ENCODE measurements at regions not wholly inside any gene's neighbourhood (a gene's known extent, or its start where the extent isn't known, plus 50 kb on each side); places are given as distances from the start of the nearest gene placed in this dataset.

DNA sequence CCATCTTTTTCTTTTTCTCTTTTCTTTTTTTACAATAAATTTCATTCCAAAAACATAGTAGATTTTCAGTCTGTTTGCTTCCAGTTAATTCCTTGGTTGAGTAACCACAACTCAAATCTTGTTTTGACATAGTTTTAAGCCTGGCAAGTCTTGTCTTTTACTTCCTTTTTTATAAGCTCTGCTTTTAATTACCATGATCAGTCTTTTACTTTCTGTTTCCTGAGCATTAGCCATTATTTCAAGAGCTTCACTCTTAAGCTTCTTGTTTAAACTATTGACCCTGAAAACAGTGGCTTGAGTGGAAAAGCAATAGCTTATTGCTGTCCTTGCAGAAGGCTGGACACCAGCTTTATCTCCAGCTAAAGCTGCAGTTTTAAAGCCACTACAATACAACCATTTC lies 1363.3 kb downstream of the MAT2B start:
- CTCF ChIA-PET = no interaction called here
- peaks cover 3% of the 10 kb centered on the region for H3K9me3 Mint-ChIP-seq
- no peaks in the 10 kb centered on the region for H3K27me3 Mint-ChIP-seq (ENCODE audit: low read depth)
- H3K4me1 Mint-ChIP-seq = no peaks in the 10 kb centered on the region
- DNase-seq (ENCODE audit: low spot score) (no peak), ATAC-seq (no peak)
- POLR2A ChIA-PET = no interaction called here
- no peak overlapping the region for H3K4me3 Mint-ChIP-seq
- no peak overlapping the region for H3K27ac Mint-ChIP-seq
- H3K36me3 Mint-ChIP-seq = no peaks in the 10 kb centered on the region
- TF ChIP-seq ZNF263 (CRISPR knock-in tag; IDR thresholded peaks at IDR 0.05; ENCODE audit: low read depth) (no peak), FOXJ3 (CRISPR knock-in tag; IDR thresholded peaks at IDR 0.05; ENCODE audit: borderline replicate concordance) (no peak), ZNF232 (CRISPR knock-in tag; IDR thresholded peaks at IDR 0.05) (no peak), ETV6 (CRISPR knock-in tag; IDR thresholded peaks at IDR 0.05) (no peak)

DNA sequence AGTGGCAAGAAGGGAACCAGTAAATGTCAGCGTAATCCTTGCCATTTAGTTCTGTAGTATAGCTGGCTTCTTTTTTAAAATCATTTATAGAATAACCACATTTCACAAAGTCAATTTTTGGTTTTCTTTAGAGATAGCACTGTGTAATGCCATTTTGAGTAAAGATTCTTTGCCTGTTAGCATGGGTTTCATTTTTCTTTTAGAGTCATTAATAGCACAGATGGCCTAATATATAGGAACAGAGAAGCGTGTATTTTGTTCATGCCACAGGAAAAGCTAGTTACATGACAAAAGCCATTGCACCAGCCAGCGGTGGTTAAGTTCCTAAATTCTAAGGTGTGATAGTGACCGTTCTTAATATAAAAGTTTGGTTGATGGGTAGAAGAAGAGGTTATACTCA lies 1363.9 kb downstream of the MAT2B start:
- Mint-ChIP-seq H3K4me1 (no peaks in the 10 kb centered on the region), H3K4me3 (no peak overlapping the region), H3K27ac (no peak overlapping the region), H3K9me3 (peaks cover 8% of the 10 kb centered on the region), H3K36me3 (peaks cover 4% of the 10 kb centered on the region; the same call in 1 of the 2 replicates), H3K27me3 (ENCODE audit: low read depth) (no peaks in the 10 kb centered on the region)
- DNase-seq (ENCODE audit: low spot score) (no peak), ATAC-seq (no peak)
- POLR2A ChIA-PET = no interaction called here
- CTCF ChIA-PET = no interaction called here
- TF ChIP-seq ZNF317 (CRISPR knock-in tag; IDR thresholded peaks at IDR 0.05; ENCODE audit: borderline replicate concordance, low read depth) (no peak), PRRX2 (CRISPR knock-in tag; IDR thresholded peaks at IDR 0.05) (no peak), NR1H2 (CRISPR knock-in tag; IDR thresholded peaks at IDR 0.05) (no peak), SP1 (CRISPR knock-in tag; conservative IDR thresholded peaks at IDR 0.05) (no peak)
- TF ChIP-seq, protein P1, sequence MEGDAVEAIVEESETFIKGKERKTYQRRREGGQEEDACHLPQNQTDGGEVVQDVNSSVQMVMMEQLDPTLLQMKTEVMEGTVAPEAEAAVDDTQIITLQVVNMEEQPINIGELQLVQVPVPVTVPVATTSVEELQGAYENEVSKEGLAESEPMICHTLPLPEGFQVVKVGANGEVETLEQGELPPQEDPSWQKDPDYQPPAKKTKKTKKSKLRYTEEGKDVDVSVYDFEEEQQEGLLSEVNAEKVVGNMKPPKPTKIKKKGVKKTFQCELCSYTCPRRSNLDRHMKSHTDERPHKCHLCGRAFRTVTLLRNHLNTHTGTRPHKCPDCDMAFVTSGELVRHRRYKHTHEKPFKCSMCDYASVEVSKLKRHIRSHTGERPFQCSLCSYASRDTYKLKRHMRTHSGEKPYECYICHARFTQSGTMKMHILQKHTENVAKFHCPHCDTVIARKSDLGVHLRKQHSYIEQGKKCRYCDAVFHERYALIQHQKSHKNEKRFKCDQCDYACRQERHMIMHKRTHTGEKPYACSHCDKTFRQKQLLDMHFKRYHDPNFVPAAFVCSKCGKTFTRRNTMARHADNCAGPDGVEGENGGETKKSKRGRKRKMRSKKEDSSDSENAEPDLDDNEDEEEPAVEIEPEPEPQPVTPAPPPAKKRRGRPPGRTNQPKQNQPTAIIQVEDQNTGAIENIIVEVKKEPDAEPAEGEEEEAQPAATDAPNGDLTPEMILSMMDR (IDR thresholded peaks at IDR 0.05) = no peak

DNA sequence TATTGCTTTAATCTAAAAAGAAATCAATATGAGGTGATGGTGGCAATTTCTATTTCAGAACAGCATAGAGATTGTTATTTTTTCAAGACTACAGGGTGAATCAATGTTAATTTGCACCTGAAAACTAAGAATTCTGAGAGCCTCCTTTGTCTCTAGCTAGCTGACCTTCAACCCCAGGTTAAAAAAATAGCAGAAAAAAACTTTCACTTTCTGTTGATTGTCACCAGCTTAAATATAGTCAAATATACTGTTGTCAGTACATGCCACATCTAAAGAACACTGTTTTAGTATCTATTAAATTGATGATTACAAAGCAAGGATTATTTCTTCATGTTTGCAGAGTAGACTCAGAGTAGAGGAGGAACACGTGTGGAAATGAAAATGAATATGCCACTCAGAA lies 1371.4 kb downstream of the MAT2B start:
- Mint-ChIP-seq H3K4me3 (no peak overlapping the region), H3K9me3 (peaks cover 33% of the 10 kb centered on the region), H3K27ac (no peak overlapping the region), H3K27me3 (ENCODE audit: low read depth) (no peaks in the 10 kb centered on the region), H3K4me1 (peaks cover 4% of the 10 kb centered on the region), H3K36me3 (peaks cover 20% of the 10 kb centered on the region)
- ChIA-PET POLR2A (no interaction called here), CTCF (no interaction called here)
- DNase-seq (ENCODE audit: low spot score) = no peak
- no peak for ATAC-seq
- TF ChIP-seq, protein P2, sequence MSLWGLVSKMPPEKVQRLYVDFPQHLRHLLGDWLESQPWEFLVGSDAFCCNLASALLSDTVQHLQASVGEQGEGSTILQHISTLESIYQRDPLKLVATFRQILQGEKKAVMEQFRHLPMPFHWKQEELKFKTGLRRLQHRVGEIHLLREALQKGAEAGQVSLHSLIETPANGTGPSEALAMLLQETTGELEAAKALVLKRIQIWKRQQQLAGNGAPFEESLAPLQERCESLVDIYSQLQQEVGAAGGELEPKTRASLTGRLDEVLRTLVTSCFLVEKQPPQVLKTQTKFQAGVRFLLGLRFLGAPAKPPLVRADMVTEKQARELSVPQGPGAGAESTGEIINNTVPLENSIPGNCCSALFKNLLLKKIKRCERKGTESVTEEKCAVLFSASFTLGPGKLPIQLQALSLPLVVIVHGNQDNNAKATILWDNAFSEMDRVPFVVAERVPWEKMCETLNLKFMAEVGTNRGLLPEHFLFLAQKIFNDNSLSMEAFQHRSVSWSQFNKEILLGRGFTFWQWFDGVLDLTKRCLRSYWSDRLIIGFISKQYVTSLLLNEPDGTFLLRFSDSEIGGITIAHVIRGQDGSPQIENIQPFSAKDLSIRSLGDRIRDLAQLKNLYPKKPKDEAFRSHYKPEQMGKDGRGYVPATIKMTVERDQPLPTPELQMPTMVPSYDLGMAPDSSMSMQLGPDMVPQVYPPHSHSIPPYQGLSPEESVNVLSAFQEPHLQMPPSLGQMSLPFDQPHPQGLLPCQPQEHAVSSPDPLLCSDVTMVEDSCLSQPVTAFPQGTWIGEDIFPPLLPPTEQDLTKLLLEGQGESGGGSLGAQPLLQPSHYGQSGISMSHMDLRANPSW (CRISPR knock-in tag; conservative IDR thresholded peaks at IDR 0.05; ENCODE audit: low read depth) = no peak
- no peak for TF ChIP-seq CBFB (CRISPR knock-in tag; IDR thresholded peaks at IDR 0.05; ENCODE audit: low read depth)
- no peak for TF ChIP-seq ZNF232 (CRISPR knock-in tag; IDR thresholded peaks at IDR 0.05)
- TF ChIP-seq, protein P3, sequence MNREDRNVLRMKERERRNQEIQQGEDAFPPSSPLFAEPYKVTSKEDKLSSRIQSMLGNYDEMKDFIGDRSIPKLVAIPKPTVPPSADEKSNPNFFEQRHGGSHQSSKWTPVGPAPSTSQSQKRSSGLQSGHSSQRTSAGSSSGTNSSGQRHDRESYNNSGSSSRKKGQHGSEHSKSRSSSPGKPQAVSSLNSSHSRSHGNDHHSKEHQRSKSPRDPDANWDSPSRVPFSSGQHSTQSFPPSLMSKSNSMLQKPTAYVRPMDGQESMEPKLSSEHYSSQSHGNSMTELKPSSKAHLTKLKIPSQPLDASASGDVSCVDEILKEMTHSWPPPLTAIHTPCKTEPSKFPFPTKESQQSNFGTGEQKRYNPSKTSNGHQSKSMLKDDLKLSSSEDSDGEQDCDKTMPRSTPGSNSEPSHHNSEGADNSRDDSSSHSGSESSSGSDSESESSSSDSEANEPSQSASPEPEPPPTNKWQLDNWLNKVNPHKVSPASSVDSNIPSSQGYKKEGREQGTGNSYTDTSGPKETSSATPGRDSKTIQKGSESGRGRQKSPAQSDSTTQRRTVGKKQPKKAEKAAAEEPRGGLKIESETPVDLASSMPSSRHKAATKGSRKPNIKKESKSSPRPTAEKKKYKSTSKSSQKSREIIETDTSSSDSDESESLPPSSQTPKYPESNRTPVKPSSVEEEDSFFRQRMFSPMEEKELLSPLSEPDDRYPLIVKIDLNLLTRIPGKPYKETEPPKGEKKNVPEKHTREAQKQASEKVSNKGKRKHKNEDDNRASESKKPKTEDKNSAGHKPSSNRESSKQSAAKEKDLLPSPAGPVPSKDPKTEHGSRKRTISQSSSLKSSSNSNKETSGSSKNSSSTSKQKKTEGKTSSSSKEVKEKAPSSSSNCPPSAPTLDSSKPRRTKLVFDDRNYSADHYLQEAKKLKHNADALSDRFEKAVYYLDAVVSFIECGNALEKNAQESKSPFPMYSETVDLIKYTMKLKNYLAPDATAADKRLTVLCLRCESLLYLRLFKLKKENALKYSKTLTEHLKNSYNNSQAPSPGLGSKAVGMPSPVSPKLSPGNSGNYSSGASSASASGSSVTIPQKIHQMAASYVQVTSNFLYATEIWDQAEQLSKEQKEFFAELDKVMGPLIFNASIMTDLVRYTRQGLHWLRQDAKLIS (CRISPR knock-in tag; IDR thresholded peaks at IDR 0.05; ENCODE audit: borderline replicate concordance) = no peak
- no peak for TF ChIP-seq NR1H2 (CRISPR knock-in tag; IDR thresholded peaks at IDR 0.05)
- TF ChIP-seq GTF2I (CRISPR knock-in tag; conservative IDR thresholded peaks at IDR 0.05) = no peak
- TF ChIP-seq, protein P4, sequence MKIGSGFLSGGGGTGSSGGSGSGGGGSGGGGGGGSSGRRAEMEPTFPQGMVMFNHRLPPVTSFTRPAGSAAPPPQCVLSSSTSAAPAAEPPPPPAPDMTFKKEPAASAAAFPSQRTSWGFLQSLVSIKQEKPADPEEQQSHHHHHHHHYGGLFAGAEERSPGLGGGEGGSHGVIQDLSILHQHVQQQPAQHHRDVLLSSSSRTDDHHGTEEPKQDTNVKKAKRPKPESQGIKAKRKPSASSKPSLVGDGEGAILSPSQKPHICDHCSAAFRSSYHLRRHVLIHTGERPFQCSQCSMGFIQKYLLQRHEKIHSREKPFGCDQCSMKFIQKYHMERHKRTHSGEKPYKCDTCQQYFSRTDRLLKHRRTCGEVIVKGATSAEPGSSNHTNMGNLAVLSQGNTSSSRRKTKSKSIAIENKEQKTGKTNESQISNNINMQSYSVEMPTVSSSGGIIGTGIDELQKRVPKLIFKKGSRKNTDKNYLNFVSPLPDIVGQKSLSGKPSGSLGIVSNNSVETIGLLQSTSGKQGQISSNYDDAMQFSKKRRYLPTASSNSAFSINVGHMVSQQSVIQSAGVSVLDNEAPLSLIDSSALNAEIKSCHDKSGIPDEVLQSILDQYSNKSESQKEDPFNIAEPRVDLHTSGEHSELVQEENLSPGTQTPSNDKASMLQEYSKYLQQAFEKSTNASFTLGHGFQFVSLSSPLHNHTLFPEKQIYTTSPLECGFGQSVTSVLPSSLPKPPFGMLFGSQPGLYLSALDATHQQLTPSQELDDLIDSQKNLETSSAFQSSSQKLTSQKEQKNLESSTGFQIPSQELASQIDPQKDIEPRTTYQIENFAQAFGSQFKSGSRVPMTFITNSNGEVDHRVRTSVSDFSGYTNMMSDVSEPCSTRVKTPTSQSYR (CRISPR knock-in tag; IDR thresholded peaks at IDR 0.05) = no peak
- no peak for TF ChIP-seq SMAD4 (CRISPR knock-in tag; IDR thresholded peaks at IDR 0.05)
- no peak for TF ChIP-seq GRHL2 (CRISPR knock-in tag; IDR thresholded peaks at IDR 0.05; ENCODE audit: insufficient replicate concordance, severe bottlenecking)
- TF ChIP-seq, protein P5, sequence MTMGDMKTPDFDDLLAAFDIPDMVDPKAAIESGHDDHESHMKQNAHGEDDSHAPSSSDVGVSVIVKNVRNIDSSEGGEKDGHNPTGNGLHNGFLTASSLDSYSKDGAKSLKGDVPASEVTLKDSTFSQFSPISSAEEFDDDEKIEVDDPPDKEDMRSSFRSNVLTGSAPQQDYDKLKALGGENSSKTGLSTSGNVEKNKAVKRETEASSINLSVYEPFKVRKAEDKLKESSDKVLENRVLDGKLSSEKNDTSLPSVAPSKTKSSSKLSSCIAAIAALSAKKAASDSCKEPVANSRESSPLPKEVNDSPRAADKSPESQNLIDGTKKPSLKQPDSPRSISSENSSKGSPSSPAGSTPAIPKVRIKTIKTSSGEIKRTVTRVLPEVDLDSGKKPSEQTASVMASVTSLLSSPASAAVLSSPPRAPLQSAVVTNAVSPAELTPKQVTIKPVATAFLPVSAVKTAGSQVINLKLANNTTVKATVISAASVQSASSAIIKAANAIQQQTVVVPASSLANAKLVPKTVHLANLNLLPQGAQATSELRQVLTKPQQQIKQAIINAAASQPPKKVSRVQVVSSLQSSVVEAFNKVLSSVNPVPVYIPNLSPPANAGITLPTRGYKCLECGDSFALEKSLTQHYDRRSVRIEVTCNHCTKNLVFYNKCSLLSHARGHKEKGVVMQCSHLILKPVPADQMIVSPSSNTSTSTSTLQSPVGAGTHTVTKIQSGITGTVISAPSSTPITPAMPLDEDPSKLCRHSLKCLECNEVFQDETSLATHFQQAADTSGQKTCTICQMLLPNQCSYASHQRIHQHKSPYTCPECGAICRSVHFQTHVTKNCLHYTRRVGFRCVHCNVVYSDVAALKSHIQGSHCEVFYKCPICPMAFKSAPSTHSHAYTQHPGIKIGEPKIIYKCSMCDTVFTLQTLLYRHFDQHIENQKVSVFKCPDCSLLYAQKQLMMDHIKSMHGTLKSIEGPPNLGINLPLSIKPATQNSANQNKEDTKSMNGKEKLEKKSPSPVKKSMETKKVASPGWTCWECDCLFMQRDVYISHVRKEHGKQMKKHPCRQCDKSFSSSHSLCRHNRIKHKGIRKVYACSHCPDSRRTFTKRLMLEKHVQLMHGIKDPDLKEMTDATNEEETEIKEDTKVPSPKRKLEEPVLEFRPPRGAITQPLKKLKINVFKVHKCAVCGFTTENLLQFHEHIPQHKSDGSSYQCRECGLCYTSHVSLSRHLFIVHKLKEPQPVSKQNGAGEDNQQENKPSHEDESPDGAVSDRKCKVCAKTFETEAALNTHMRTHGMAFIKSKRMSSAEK (CRISPR knock-in tag; IDR thresholded peaks at IDR 0.05; ENCODE audit: borderline replicate concordance) = no peak
- no peak for TF ChIP-seq HMGA2 (CRISPR knock-in tag; IDR thresholded peaks at IDR 0.05)
